AML-193 (cell line): ENCODE measurements at regions not wholly inside any gene's neighbourhood (a gene's known extent, or its start where the extent isn't known, plus 50 kb on each side); places are given as distances from the start of the nearest gene placed in this dataset.
A peak's percentile ranks its signal among the peaks of the same experiment; 100 is the strongest.

Experiments used
- DNase-seq, 2 experiments: peaks; one replicate each; lab custom pipeline; 2025; lab: John Stamatoyannopoulos, UW

DNA sequence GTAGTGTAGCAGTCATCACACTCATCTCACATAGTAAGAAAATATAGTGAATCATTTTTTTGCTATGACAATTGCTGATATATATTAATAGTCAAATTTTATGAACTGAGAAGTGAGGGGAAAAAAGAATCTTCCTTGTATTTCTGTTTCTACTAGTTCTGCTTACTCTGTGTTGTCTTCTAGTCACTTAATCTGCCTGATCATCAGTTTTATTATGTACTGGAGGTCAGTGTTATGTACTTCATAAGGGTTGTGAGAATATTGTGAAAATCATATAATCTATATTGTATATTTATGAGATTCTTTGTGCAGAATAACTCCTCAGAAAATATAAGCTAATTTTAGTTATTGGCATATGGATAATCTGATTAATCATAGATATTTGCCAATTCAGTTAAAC is 546.9 kb upstream of the RIOK2 start:
- no peak for DNase-seq

DNA sequence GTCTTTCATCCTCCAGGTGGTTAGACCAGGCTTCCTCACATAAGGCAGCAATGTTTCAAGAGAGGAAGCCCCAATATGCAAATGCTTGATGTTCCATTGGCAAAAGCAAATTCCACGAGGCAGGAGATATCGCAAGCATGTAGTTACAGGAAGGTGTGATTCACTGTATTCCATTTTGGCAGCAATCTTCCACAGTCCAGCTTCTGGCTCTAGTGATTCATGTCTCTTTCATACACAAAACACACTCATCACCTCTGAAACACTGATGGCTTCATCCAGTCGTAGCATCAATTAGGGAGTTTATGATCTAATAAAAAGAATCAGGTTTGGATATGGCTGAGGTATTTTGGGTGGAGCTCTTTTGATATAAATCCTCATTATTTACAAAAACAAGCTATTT is 552.2 kb upstream of the RIOK2 start:
- DNase-seq, result no peak

DNA sequence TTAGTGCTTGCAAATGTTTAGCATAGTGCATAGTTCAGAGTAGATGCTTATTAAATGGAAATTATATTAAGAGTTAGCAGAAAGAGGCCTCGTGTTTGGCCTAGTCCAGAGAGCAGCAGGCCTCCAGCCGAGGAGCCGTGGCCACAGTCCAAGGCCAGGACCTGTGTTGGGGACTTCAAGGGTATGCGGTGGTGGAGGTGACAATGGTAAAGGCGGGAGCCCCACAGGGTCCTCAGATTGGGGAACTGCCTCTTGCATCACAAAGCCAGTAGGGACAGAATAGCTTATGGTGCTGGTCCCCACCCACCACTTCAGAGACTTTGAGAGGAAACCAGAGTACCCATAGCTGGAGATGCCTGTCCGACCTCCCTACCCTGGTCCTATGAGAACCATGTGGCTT is 554.6 kb upstream of the RIOK2 start:
- DNase-seq, result no peak

DNA sequence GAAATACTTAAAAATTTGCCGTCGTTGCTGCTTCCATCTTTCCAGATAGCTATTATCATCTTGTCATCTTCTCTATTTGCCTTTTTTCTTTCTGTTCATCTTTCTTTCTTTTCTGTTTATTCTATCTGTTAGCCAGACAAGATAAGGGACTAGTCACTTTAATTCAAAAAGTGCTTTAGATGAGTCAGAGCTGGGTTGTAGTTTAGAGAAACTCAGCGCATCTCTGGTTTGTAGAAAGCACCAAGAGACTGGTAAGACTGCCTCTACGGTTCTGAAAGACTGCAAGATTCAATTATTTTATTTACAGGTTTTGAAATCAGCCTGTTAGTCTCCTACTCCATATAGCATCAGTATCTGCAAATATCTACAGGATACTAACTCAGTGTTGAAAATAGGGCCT is 562.8 kb upstream of the RIOK2 start:
- DNase-seq, result no peak

DNA sequence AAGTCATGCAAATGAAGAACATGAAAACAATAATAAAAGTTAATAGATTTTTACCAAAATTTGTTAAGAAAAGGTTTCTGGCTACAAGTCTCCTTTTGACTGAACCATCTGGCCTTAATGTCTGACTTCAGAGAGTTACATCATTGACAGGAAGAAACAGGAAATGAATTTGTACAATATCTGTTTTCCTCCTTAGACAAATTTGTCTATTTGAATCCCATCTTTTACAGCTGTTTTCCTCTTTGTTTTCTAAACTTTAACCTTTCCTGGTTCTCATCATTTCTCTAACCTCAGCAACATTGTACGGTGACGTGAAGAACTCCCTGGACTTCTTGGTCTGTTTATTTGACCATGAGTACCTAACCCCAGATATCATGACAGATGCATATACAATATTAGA is 567.5 kb upstream of the RIOK2 start:
- no peak for DNase-seq

DNA sequence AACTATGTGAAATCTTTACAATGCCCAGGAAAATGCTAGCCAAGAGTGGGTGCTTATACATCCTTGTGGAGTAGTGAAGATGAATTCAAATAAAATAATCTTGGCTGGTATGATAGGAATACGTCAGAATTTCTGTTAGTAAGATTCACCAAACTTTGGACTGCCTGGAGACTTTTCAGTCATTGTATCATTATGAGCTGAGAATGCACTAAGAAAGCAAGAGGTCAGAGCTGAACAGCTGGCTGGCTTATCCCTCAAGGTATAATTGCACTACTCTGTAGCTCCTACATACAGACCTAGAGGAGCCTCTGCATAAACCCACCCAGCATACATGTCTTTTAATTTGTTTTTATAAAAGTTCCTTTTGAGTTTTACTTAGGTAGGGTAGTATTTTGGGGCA is 568.5 kb upstream of the RIOK2 start:
- DNase-seq, result no peak

DNA sequence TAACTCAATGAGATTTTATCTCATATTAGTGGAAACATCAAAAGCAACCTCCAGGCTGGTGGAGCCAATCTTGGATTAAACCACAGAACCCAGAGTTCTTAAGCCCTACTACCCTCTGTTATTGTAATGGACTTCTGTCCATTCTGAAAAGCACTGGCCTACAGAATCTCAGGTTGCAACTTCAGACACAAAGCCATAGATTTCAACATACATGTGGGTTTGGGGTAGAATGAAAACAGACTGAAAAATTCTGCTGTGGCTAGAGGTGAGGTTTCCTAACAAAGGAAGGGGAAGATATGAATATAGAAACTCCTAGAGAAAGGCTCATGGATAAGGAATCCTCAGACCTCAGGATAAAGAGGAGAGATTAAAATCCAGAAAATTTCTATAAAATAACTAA is 569.8 kb upstream of the RIOK2 start:
- no peak for DNase-seq

DNA sequence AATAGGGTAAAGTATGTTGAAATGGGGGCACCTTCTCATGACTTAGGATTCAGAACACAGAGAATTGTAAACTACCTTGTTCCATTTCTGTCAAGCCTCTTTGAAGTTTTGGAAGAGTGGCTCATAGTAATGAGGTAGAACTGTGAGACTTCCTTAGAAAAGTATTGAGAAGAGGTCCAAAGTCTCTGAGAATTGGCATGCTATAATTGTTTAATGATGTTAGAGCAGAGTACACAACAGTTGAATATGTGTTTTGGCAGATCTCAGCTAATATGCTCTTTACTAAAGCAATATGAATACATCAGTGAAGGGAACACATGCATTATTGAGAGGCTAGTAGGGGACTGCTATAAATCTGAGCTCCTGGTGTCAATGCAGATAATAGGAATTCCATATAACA is 579.4 kb upstream of the RIOK2 start:
- no peak for DNase-seq

DNA sequence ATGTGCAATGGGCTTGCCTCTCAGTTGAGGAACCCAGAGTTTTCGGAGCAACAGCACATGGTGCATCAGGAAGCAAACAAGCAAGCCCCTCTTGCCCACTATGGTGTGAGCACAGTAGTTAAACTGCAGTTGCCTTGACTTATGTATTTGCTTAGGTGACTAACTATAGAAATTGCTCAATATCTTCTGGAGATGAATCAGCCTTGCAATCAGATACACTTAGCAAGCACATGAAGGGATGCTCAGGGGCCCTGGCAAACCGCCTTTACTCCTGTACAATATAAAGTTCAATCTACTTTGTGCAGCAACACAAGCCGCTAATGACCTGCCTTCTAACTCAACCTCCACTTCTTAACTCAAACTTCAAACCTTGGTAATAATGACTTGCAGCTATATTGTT is 581.7 kb upstream of the RIOK2 start:
- no peak for DNase-seq

DNA sequence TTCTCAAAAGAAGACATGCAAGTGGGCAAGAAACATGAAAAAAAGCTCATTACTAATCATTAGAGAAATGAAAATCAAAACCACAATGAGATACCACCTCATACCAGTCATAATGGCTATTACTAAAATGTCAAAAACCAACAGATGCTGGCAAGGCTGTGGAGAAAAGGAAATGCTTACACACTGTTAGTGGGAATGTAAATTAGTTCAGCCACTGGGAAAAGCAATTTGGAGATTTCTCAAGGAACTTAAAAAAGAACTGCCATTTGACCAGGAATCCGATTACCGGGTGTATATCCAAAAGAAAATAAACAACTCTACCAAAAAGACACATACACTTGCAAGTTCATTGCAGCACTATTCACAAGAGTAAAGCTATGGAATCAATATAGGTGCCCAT is 595.4 kb upstream of the RIOK2 start:
- DNase-seq, result no peak

DNA sequence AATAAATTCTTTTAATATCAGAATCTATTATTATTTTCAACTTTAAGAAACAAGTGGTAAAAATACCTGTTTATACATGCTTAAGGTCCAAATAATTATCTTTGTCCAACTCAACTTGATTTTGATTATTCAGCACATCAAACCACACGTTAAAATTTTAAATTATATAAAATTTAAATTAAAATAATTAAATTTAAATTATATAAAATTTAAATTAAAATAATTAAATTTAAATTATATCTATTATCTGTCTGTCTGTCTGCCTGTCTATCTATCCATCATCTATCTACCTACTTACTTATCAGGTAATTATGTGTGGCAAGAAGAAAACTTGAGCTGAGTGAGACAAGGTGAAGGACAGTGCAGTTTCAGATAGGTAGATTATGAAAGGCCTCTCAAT is 605.3 kb upstream of the RIOK2 start:
- DNase-seq, result no peak

DNA sequence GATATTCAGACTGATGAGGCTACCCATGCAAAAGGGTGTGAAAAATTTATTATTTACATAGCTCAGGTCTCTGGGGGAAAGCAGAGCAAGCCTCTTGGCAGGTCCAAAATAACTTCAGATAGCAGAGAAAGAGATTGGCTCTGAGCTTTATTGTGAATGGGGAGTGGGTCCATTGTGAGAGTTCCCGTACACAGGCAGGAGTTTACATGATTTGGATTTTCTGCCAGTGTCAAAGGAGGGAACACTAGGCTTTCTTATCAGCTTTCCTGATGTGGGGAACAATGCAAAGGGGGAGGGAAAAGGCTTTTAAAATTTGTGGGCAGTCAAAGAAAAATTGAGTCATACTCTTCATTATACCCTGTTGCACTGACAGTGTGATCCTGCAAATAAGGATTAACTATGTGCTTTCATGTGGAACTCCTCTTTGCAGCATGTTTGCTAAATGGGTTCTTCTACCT is 615.0 kb upstream of the RIOK2 start:
- DNase-seq, result no peak

DNA sequence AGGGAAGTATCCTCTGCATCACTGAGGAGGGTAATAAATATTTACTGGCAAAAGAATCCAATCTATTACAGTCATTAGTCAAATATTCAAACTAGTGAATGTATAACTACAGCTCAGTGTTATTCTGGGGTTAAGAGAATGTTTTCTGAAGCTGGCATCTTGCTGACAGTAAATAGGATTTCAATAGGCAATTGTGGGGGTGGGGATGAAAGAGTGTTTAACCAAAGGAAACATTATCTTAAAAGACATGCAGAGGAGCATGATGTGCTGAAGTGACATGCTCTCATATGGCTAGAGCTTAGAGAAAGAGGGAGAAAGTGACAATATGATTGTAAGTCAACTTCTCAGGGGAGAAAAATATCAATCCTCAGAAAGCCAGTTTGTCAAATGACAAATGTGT is 618.4 kb upstream of the RIOK2 start:
- DNase-seq, result no peak

DNA sequence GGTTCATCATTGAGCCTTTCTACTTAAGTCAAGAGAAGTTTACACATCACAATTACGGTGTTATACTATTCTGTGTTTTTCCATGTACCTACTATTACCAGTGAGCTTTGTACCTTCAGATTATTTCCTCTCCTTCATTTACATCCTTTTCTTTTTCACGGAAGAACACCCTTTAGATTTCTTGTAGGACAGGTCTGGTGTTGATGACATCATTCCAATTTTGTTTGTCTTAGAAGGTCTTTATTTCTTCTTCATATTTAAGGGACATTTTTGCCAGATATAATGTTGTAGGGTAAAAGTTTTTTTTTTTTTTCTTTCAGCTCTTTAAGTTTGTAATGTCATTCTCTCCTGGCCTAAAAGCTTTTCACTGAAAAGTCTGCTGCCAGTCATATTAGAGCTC is 637.1 kb upstream of the RIOK2 start:
- DNase-seq, result no peak

DNA sequence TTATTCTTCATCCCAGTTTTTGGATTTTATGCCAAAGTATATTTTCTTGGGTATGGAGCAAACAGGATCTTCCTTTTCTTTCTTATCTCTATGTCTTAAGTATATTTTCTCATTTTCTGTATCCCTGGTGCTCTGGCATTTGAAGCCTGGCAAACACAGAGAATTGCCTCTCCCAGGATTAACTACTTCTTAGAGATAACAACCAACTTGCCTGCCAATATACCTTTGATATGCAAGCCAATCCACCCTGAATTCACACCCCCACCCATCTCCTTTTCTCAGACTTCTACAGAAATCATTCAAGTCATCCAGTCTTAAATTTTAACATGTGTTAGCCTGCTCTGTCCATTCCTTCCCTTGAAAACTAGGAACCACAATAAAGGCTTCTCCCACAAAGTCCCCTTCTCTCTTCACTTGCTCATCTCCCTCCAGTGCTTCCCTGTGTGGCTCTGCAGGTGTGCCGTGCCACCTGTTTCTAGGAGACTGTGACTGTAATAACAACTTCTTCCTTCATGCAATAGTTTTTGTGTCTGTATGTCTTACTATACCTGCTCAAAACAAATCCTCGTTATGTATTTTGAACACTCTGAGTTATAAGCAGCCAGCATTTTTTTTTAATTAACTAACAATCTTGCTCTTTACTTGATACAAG is 649.7 kb upstream of the RIOK2 start:
- DNase-seq, result no peak

DNA sequence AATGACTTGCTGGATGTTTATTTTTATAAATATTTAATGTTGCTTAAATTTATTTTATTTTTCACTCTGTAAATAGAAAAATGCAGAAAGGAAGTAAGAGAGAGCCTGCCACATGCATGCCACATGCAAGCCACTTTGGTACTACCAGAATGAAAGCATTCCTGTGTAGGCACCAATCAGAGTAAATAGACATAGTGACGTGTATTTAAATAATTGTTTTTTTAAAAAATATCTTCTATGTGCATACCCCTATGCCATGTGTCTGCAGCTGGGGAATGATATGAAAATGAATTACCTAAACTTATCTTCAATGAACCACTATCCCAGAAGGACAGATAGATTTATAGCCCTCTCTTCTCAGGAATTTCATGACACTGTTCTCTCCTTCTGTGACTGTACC is 651.5 kb upstream of the RIOK2 start:
- no peak for DNase-seq

DNA sequence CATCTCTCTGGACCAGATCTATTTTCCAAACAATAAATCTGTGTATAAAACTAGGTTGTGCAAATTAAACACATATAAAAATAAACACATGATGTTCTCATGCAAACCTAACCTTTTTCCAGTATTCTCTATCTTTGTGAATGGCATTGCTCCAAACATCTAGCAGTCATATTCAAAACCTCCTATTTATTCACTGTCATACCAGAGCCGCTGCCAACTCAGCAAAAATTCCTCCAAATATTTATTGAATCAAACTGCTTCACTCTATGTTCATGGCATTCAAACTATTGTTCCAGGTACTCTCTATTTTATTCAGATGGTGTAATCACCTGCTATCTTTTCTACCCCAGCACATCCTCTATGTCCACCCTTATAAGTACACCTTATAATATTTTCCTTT is 652.1 kb upstream of the RIOK2 start:
- no peak for DNase-seq

DNA sequence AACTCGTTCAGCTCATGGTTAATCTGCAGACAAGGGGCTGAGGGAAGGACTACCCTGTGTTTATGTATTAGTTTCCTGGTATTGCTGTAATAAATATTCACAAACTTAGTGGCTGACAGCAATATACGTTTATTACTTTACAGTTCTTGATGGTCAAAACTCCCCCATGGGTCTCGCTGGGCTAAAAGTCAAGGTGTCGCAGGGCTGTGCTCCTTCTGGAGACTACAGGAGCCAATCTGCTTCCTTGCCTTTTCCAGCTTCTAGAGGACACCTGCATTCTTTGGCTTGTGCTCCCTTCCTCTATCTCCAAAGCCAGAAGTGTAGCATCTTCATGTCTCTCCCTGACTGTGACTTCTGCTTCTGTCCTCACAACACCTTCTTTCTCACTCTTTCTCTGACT is 653.8 kb upstream of the RIOK2 start:
- DNase-seq, result no peak

DNA sequence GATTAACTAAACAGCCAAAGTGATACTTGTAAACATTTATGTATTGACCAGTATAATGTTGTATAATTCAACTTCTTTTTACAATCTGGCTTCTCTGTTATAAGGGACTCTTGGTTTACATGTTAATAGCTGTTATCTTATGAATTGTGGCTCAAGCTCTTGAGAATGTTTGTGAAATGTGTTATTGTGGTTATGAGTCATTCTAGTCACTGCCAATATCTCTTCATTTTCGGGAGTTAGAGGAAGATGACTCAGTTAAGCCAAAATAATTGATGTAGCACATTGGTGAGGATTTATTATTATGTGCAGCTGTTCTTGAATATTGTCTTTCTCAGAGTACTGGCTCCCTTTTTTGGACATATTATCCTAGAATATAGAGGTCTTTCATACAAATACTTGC is 655.2 kb upstream of the RIOK2 start:
- DNase-seq, result peak in 1 of 2 experiments; percentile 4

DNA sequence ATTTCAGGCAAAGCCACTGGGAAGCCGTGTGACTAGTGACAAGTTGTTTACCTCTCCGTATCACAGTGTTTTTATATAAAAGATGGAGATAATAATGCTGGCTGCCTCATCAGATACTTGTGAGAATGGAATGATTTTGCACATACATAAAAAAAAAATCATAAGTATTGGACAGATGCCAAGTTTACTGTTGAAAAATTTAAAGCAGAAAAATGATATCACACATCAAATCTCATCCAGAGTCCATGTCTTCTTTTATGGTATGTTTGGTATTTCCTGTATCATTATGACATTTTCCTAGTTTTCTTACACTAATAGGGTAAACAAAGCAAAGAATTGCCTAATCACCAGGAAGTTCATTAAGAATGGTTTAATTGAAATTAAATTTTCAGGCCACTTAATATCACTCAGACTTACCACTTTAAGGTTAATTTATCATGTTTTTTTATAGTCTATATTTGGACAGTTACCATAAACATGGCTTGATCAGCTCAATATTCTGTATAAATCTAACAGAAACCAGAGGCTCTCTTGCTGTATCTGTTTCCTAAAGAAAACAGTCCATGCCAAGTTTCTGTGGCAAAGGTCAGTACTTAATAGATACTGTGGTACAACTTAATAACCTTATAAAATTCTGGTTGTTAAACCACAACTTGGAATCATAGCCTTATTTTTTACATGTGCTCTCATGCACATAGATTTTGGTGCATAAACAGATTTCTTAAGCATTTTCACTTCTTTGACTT is 656.5 kb upstream of the RIOK2 start:
- no peak for DNase-seq

DNA sequence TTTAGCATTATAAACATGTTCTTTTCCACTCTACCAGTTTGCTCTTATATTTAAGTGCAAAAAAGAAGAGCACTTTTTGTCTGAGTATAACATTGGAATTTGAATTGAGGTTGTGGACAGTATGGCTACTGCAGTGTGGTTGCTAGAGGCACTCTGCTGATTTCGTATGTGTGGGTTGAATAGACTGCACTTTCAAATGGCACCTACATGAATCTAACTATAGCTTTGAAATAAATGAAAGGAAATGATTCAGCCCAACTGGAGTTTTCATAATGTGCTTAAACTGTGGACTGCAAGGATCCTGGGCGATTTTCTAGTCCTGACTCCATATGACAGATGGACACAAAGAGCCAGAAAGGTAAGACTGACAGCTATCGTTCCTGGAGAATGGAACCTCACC is 657.6 kb upstream of the RIOK2 start:
- DNase-seq, result no peak

DNA sequence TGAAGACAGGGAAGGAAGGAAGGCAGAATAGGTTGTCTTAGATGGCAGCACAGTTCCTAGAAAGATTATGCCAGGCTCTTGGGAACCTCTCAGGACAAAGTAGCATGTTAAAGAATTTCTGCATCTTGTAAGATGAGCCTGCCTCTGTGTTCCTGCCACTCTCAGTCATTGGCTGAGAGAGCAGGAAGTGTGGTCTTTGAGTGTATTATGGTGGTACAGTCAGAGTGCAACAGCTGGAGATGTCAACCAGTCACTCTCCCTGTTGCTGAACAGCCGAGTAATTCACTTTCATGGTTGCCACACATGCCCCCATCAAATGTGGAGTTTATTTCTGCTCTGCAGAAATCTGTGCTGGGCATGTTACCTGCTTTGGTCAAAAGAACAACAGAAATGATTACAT is 659.6 kb upstream of the RIOK2 start:
- DNase-seq, result no peak

DNA sequence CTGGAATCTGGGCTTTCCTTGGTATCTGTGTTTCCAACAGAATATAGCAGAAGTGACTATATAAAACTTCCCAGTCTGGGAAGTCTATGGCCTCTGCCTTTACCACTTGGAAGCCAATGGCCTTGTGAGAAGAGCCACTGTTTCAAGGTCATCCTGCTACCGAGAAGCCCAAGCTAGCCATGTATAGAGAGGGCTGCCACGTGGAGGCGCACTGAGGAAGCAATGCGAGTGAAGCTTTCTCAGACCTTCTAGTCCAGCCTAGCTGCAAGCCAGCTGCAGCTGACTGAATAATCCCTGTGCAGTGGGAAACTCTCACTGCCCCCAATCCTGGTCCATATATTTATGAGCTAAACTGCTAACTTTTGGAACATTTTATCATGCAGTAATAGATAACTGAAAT is 661.8 kb upstream of the RIOK2 start:
- no peak for DNase-seq

DNA sequence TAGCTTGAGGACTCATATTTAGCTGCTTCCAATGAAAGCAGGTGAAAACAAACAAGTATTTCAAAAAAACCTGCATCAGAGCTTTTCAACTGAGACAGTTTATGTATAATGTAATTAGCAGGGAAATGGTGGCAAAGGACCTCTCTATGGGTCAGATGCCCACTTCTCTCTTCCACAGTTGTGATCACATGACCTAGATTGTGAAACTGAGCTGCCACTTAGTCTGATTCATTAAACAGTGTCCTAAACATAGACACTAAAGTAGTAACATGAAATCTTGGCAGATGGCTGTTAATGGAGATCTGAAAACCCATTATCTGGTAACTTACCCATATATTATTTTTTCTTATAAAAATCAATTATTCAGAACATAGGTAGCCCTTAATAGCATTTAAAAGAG is 663.6 kb upstream of the RIOK2 start:
- no peak for DNase-seq
